Endothelial cell of umbilical vein (primary cell): ENCODE measurements at regions not wholly inside any gene's neighbourhood (a gene's known extent, or its start where the extent isn't known, plus 50 kb on each side); places are given as distances from the start of the nearest gene placed in this dataset.

ENCODE experiments used
- BruUV-seq: library from RNA; stranded (reverse); fragments of 400-500 nt; replicated peaks from 2 replicates; lab custom pipeline; 2021; lab: Mats Ljungman, UMichigan
- CTCF ChIA-PET: fragments of 300-600, 350-600 bp; sonication (Branson Sonifier 250); formaldehyde crosslinking; loops from one replicate; lab custom pipeline; 2021; ENCODE audit warnings: antibody characterized with exemption, inconsistent platforms; lab: Charles Lee
- POLR2A ChIA-PET: fragments of 300-600, 350-600 bp; sonication (Branson Sonifier 250); formaldehyde crosslinking; loops from one replicate; lab custom pipeline; 2021; ENCODE audit warnings: antibody characterized with exemption, inconsistent platforms; lab: Charles Lee
- DNase-seq: peaks from one replicate; pipeline ENCODE4 v3.0.0-alpha.2; 2011; ENCODE audit warnings: low read depth, low spot score
- FAIRE-seq: peaks from 2 replicates; lab custom pipeline; 2011; peaks lifted over from hg19 to GRCh38; lab: Jason Lieb, UNC
- H2AFZ ChIP-seq: 2 replicates; pipeline ENCODE4 v1.6.0; 2012; ENCODE audit warnings: low read depth, low read length, control low read depth, inconsistent platforms
- H3K27ac ChIP-seq: 2 replicates; pipeline ENCODE4 v1.5.1; 2011; ENCODE audit warnings: low read depth, mild to moderate bottlenecking, control low read depth, low read length, moderate library complexity; ENCODE audit not compliant: insufficient read depth
- H3K27me3 ChIP-seq, 2 experiments: 2 replicates each; pipeline versions ENCODE4 v1.6.0 to v1.6.1; 2011; ENCODE audit warnings: low read length in 2 of 2, mixed read lengths in 1 of 2; ENCODE audit not compliant: control insufficient read depth in 2 of 2, insufficient read depth in 2 of 2
- H3K36me3 ChIP-seq, 2 experiments: 2 replicates in 1 of 2; 3 replicates in 1 of 2; pipeline ENCODE4 v1.5.1; 2011; ENCODE audit warnings: low read length in 2 of 2, mild to moderate bottlenecking in 1 of 2, moderate library complexity in 1 of 2; ENCODE audit not compliant: control insufficient read depth in 2 of 2, insufficient read depth in 2 of 2; ENCODE audit errors: extremely low read depth in 1 of 2
- H3K4me1 ChIP-seq: 3 replicates; pipeline ENCODE4 v1.5.1; 2011; ENCODE audit warnings: mild to moderate bottlenecking, low read length; ENCODE audit not compliant: control insufficient read depth, insufficient read depth; ENCODE audit errors: extremely low read depth
- H3K4me2 ChIP-seq: 2 replicates; pipeline ENCODE4 v1.6.1; 2011; ENCODE audit warnings: low read length, control low read depth, mixed read lengths; ENCODE audit not compliant: insufficient read depth
- H3K4me3 ChIP-seq, 3 experiments: fragments of 200-600 bp in 1 of 3; sonication (generic), shearing (Covaris generic) in 1 of 3; replicated peaks in 1 of 3; 2 replicates each; pipeline ENCODE4 v1.5.1; 2011 to 2016; ENCODE audit warnings: control low read depth in 3 of 3, low read length in 3 of 3, mild to moderate bottlenecking in 2 of 3, inconsistent platforms in 1 of 3, low read depth in 1 of 3, moderate library complexity in 1 of 3; ENCODE audit not compliant: insufficient read depth in 1 of 3
- H3K79me2 ChIP-seq: 2 replicates; pipeline ENCODE4 v1.6.0; 2012; ENCODE audit warnings: low read length, inconsistent platforms; ENCODE audit not compliant: control insufficient read depth, insufficient read depth
- H3K9ac ChIP-seq: replicated peaks from 2 replicates; pipeline ENCODE3; 2011; ENCODE audit warnings: low read length, control low read depth; ENCODE audit not compliant: insufficient read depth; ENCODE audit errors: extremely low read depth
- H3K9me1 ChIP-seq: replicated peaks from 3 replicates; pipeline ENCODE4 v1.6.0; 2011; ENCODE audit warnings: mild to moderate bottlenecking, low read length; ENCODE audit not compliant: control insufficient read depth, insufficient read depth; ENCODE audit errors: extremely low read depth
- H3K9me3 ChIP-seq: replicated peaks from 2 replicates; pipeline ENCODE4 v1.5.1; 2012; ENCODE audit warnings: low read length, inconsistent platforms; ENCODE audit not compliant: control insufficient read depth, insufficient read depth
- H4K20me1 ChIP-seq: replicated peaks from 2 replicates; pipeline ENCODE3; 2011; ENCODE audit warnings: mild to moderate bottlenecking, low read length; ENCODE audit not compliant: control insufficient read depth, insufficient read depth; ENCODE audit errors: extremely low read depth
- EZH2 ChIP-seq: IDR thresholded peaks from 2 replicates; pipeline ENCODE4 v1.6.1; 2012; ENCODE audit warnings: borderline replicate concordance, low read depth, mild to moderate bottlenecking, moderate library complexity, low read length, inconsistent platforms; ENCODE audit not compliant: severe bottlenecking
- FOS ChIP-seq: IDR thresholded peaks from 2 replicates; pipeline ENCODE4 v1.6.1; 2011; ENCODE audit warnings: mild to moderate bottlenecking, low read length, moderate library complexity, borderline replicate concordance; ENCODE audit not compliant: insufficient read depth
- GATA2 ChIP-seq: IDR thresholded peaks from 2 replicates; pipeline ENCODE4 v1.7.0; 2011; ENCODE audit warnings: low read depth, mild to moderate bottlenecking, moderate library complexity, mixed read lengths, low read length; ENCODE audit not compliant: insufficient read length, insufficient read depth
- JUN ChIP-seq: IDR thresholded peaks from 2 replicates; pipeline ENCODE4 v1.6.1; 2011; ENCODE audit warnings: borderline replicate concordance, low read depth; ENCODE audit not compliant: insufficient read length, insufficient read depth
- MAX ChIP-seq: IDR thresholded peaks from 2 replicates; pipeline ENCODE4 v1.6.1; 2011; ENCODE audit not compliant: insufficient read depth, insufficient read length
- MYC ChIP-seq: IDR thresholded peaks from one replicate; pipeline ENCODE4 v1.6.1; 2011; ENCODE audit warnings: mild to moderate bottlenecking, low read depth, low read length
- POLR2A ChIP-seq: IDR thresholded peaks from 2 replicates; pipeline ENCODE4 v1.6.1; 2012; ENCODE audit warnings: low read depth, mild to moderate bottlenecking, control low read depth, low read length
- POLR2AphosphoS5 ChIP-seq: IDR thresholded peaks from 2 replicates; pipeline ENCODE4 v1.6.1; 2012; ENCODE audit warnings: low read depth, mild to moderate bottlenecking, control low read depth, low read length, moderate library complexity; ENCODE audit not compliant: insufficient read depth
- dilution Hi-C: fragments of 300-500 bp; cut with MboI; formaldehyde crosslinking; loops from one replicate; pipeline ENCODE4 v1.15.0; 2019; ENCODE audit warnings: low sequenced_read_pairs; ENCODE audit not compliant: extremely low pct_ligation_motif_present
- intact Hi-C: fragments of 100-400 bp; cut with micrococcal nuclease; formaldehyde crosslinking; loops from one replicate; pipeline ENCODE4 v1.10.0; 2022
- TF ChIP-seq, protein P1 (sequence below), 2 donors: IDR thresholded peaks; 1 replicate in 1 of 2; 2 replicates in 1 of 2; pipeline ENCODE4 v1.5.1; 2011; ENCODE audit warnings: low read length in 2 of 2, mild to moderate bottlenecking in 2 of 2, moderate library complexity in 2 of 2, control low read depth in 1 of 2, inconsistent platforms in 1 of 2, low read depth in 1 of 2; ENCODE audit not compliant: insufficient read depth in 1 of 2; ENCODE audit errors: extremely low read depth in 1 of 2

GRCh38 chr6:48021904-48022303, 89.1 kb downstream of the PTCHD4 start:
- no peaks in the 10 kb centered on the region for H4K20me1 ChIP-seq
- no peak overlapping the region for H3K9ac ChIP-seq
- no peak overlapping the region for H3K4me3 ChIP-seq
- H3K4me2 ChIP-seq = no peak overlapping the region
- H3K79me2 ChIP-seq = no peaks in the 10 kb centered on the region
- no peaks in the 10 kb centered on the region for H3K9me1 ChIP-seq
- no peak for DNase-seq
- H3K27ac ChIP-seq = no peak overlapping the region
- ChIA-PET CTCF (no interaction called here), POLR2A (no interaction called here)
- dilution Hi-C loops = no loop called here
- FAIRE-seq = no peak
- no peaks in the 10 kb centered on the region for H3K36me3 ChIP-seq
- H2AFZ ChIP-seq = no peak overlapping the region
- H3K27me3 ChIP-seq = no peaks in the 10 kb centered on the region
- no peaks in the 10 kb centered on the region for H3K9me3 ChIP-seq
- BruUV-seq = no TSS peak
- TF ChIP-seq MYC (no peak), POLR2A (no peak), EZH2 (no peak), MAX (no peak), POLR2AphosphoS5 (no peak), FOS (no peak), GATA2 (no peak), JUN (no peak)
- TF ChIP-seq, protein P1, sequence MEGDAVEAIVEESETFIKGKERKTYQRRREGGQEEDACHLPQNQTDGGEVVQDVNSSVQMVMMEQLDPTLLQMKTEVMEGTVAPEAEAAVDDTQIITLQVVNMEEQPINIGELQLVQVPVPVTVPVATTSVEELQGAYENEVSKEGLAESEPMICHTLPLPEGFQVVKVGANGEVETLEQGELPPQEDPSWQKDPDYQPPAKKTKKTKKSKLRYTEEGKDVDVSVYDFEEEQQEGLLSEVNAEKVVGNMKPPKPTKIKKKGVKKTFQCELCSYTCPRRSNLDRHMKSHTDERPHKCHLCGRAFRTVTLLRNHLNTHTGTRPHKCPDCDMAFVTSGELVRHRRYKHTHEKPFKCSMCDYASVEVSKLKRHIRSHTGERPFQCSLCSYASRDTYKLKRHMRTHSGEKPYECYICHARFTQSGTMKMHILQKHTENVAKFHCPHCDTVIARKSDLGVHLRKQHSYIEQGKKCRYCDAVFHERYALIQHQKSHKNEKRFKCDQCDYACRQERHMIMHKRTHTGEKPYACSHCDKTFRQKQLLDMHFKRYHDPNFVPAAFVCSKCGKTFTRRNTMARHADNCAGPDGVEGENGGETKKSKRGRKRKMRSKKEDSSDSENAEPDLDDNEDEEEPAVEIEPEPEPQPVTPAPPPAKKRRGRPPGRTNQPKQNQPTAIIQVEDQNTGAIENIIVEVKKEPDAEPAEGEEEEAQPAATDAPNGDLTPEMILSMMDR (IDR thresholded peaks at IDR 0.05; ENCODE audit: extremely low read depth in 1 of 2, insufficient read depth in 1 of 2, low read depth in 1 of 2, low read length in 2 of 2) = no peak
- no peaks in the 10 kb centered on the region for H3K4me1 ChIP-seq
- intact Hi-C loops = no loop called here
